ENCODE measurements at regions not wholly inside any gene's neighbourhood (a gene's known extent, or its start where the extent isn't known, plus 50 kb on each side); places are given as distances from the start of the nearest gene placed in this dataset.

DNA sequence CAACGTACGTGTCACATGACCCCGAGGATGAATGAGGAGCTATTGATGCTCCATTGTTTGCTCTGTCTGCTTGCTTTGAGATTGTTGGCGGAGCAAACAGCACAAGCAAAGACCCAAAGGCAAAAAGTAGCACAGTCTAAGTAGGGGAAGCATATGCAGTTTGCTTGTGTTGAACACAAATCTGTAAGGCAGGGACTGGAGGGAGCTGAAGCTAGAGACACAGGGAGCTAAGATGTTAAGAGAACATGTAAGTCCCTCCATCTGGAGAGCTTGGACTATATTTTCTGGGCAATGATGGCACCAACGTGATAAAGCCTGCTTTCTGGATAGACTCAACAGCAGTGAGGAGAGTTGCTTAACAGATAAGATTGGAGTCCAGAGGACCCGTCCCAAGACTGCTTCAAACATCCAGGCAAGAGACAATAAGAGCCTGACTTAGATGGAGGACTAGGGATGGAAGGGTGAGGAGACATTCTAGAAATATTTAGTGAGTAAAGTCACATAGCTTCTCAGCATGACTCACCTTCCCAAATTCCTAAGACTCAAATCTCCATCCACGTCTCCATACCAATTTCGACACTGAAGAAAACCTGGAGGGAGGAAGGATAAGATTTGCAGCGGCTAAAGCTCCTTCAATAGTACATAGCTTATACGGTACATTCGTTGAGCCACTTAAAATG lies 88.1 kb upstream of the KLF7 start:
- H3K4me3 ChIP-seq (ENCODE audit: low read depth, low read length): no peak overlapping the region
- DNase-seq (ENCODE audit: low read depth): no peak
- no peak for TF ChIP-seq CTCF (conservative IDR thresholded peaks at IDR 0.05; ENCODE audit: low read depth, low read length)

- no peak overlapping the region for H3K4me3 ChIP-seq (ENCODE audit: low read depth, low read length)
- no peak for DNase-seq (ENCODE audit: low read depth)
These were observed 89.1 kb upstream of the KLF7 start for GRCh38 chr2:207254591-207255464.

GRCh38 chr2:207255565-207256470 lies 90.1 kb upstream of the KLF7 start:
- H3K4me3 ChIP-seq (ENCODE audit: low read depth, low read length): no peak overlapping the region
- no peak for DNase-seq (ENCODE audit: low read depth)
- TF ChIP-seq CTCF (conservative IDR thresholded peaks at IDR 0.05; ENCODE audit: low read depth, low read length): no peak

More at GRCh38 chr2:207254591-207255464, 89.1 kb upstream of the KLF7 start:
- no peak for TF ChIP-seq CTCF (conservative IDR thresholded peaks at IDR 0.05; ENCODE audit: low read depth, low read length)

DNA sequence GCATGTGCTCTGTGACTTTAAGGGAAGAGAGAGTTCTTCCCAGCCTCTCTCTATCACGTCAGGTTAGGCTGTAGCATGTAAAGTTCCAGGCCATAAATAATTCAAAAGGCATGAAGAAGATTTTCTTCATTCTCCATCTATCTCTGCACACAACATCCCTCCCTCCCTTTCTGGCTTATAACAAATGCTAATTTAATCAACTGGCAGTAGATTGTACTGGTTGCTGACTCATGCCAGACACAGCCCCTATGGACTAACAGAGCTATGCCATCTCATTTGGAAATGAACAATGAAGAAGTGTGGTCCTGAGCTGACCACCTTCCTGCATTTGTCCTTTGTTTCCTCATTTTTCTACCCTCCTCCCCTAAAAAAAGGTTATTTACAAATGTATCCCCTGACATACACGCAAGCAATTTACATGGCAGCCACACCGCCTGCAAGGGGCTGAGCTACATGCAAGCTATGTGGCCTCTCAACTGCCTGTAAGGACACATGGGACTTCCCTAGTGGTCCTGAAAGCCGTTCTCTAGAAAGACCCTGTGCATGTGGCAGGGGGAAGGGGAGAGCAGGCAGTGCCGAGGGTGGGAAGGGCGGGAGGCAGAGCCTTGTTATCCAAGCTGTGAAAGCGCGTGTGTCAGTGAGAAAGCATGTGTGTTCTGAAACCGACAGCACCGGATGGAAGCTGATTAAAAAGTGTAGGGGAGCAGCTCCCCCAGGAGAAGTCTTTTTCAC lies 90.9 kb upstream of the KLF7 start:
- DNase-seq (ENCODE audit: low read depth): no peak
- H3K4me3 ChIP-seq (ENCODE audit: low read depth, low read length): no peak overlapping the region
- TF ChIP-seq CTCF (conservative IDR thresholded peaks at IDR 0.05; ENCODE audit: low read depth, low read length): no peak

- TF ChIP-seq CTCF (conservative IDR thresholded peaks at IDR 0.05; ENCODE audit: low read depth, low read length): no peak
These were observed 91.8 kb upstream of the KLF7 start for GRCh38 chr2:207257251-207258250.

More at GRCh38 chr2:207257251-207258250, 91.8 kb upstream of the KLF7 start:
- no peak overlapping the region for H3K4me3 ChIP-seq (ENCODE audit: low read depth, low read length)
- DNase-seq (ENCODE audit: low read depth): no peak
